SK-N-MC (cell line): ENCODE measurements at regions not wholly inside any gene's neighbourhood (a gene's known extent, or its start where the extent isn't known, plus 50 kb on each side); places are given as distances from the start of the nearest gene placed in this dataset.

Experiments used
- EZH2 ChIP-seq: fragments of 200-600 bp; sonication (generic); IDR thresholded peaks from one replicate; pipeline ENCODE4 v1.6.1; 2017; ENCODE audit warnings: antibody characterized with exemption
- POLR2AphosphoS5 ChIP-seq: IDR thresholded peaks from 2 replicates; pipeline ENCODE4 v1.6.1; 2012; ENCODE audit warnings: mild to moderate bottlenecking, low read depth, low read length, borderline replicate concordance

GRCh38 chr9:7570107-7570720, 229.4 kb downstream of the DMAC1 start:
- TF ChIP-seq POLR2AphosphoS5 (no peak), EZH2 (no peak)
